GM18498 (cell line): ENCODE measurements at regions not wholly inside any gene's neighbourhood (a gene's known extent, or its start where the extent isn't known, plus 50 kb on each side); places are given as distances from the start of the nearest gene placed in this dataset.
"Not testable (repeated sequence)": the region's sequence is repeated elsewhere in the genome, so short reads cannot be mapped to it uniquely, and the experiment has no call there.

ENCODE experiments used
- ATAC-seq: cut with Tn5 transposase; IDR thresholded peaks from one replicate; pipeline ENCODE4 v1.9.1; 2021; ENCODE audit warnings: mild to moderate bottlenecking, moderate library complexity; ENCODE audit not compliant: unreplicated experiment

DNA sequence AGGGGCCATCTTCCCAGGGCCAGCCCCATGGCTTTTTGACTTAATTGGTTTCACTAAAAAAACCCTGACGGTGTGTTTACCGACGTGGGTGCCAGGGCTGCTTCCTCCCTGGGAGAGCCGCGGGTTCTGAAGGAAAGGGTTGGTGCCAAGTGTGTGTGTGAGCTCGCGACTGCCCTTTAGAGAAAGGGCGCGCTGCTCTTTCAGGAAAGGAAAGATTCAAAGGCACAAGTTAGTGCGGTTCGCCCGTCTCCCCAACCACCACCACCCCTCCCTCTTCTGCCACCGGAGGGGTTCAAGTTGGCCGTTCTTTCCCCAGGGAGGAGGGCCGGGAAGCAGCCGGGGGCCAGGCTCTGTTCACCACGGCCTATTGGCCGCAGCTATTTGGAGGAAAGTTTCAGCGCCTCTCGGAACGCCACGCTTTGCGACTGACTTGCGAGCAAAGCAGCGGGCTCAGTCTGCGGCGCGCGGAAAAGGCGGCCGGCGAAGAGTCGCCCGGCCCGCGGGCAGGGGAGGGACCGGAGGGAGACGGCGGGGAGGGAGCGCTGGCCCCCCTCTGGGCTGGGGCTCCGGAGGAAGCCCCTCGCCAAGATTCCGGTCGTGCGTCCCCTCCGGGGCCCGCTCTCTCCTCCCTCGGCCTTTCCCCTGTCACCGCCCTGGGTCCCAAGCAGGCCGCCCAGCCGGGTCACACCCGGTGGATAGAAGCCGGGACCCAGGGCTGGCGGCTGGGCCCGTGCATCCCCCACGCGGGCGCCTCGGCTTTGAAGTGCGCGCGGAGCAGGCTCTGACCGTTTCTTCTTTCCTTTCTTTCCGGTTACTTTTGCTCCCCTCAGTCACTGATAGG, 165.9 kb upstream of the PPP1R3A start:
- no peak for ATAC-seq

DNA sequence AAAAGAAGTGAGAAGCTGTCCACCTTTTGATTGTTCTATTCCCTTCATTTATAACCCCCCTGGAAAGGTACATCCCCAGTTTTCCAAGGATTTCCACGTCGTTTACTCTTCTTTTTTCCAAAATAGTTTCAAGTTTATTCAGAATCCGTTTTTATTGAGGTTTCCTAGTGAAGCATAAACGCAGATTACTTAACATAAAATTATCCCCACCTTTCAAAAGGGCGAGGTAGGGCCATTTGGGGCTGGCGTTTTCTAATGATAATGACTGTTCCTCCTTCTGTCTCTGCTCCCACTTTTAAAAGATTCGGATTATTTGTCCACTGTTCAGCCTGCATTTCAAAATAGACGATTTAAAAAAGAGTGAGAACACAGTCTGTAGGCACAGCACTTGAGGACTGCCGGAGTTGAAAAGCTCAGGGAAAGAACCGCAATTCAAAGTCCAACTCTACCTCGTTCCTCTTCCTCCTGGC, 165.2 kb upstream of the PPP1R3A start:
- ATAC-seq: no peak

GRCh38 chr7:114083166-114084001, 164.6 kb upstream of the PPP1R3A start:
- no peak for ATAC-seq

- ATAC-seq: no peak
Observed at GRCh38 chr7:114082642-114083165, 163.9 kb upstream of the PPP1R3A start.

DNA sequence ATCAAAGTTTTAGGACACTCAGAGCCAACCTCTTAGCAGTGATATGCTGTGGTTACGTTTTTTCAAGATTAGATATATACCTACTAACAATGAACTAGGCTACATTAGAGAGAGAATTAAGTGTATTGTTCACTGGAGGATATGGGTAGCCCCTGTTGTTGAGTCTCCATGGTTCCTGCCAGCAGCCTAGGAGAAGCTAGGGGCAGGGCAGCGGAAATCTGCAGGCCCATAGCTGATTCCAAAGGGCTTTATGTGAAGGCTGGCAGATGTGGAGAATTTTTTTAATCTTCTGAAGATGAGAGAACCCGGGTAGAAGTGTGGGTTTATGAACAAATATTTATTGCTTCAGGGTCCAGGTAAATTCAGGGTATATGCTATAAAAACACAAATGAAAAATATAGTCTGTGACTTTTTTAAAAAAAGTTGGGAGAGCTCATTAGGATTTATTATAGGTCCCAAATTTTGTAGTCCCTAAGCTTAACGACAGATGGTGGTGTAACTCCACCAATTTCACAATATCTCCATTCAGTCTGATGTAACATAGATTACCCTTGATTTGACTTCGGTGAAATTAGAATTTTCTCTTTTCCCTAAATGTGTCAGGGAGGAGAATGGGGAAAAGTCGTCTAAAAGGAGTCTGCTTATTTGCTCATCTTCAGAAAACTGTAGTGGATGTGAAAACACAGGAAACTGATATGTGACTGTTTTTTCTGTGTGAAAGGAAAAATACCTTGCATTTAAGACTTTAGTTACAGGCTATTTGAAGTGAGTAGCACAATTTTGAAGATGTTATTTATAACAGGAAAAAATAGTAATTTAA, 163.0 kb upstream of the PPP1R3A start:
- no peak for ATAC-seq

- ATAC-seq: not testable (repeated sequence)
Observed at GRCh38 chr7:114077158-114077524, 158.3 kb upstream of the PPP1R3A start.

- ATAC-seq: not testable (repeated sequence)
Observed at GRCh38 chr7:114076392-114077157, 157.8 kb upstream of the PPP1R3A start.

DNA sequence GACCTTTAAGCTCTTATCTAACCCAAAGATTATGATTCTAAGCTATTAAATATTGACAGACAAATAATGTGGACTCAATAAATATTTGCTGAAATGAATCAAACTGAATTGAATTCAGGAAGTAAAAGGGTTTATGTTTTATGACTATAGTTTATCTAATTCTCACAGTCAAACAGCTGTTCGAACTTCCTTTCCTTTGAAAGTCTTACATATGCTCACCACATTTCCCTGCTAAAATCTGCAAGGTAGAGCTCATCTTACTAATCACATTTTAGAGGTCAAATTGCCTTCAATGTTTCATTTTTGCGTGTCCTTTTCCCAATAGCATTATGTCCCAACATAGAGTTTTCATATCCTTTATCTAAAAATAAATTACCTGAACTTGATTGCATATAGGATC, 154.9 kb upstream of the PPP1R3A start:
- no peak for ATAC-seq

GRCh38 chr7:114070246-114070645, 151.4 kb upstream of the PPP1R3A start:
- no peak for ATAC-seq

DNA sequence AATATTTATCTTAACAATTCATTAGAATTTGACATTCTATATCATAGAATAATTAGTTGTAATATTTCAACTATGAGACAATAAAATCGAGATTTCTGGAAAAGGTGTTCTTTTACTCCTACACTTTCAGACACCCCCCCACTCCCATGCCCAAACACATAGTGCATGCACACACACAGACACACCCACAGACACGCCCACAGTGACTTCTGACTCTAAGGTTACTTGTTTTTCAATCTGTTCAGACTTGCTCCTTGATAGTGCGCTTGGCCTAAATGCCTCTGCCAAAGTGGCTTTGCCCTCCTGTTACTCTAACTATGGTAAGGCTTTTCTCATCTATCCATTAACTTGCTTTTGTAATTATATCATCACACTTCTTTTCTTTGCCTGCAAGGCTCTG, 144.0 kb upstream of the PPP1R3A start:
- ATAC-seq: no peak

DNA sequence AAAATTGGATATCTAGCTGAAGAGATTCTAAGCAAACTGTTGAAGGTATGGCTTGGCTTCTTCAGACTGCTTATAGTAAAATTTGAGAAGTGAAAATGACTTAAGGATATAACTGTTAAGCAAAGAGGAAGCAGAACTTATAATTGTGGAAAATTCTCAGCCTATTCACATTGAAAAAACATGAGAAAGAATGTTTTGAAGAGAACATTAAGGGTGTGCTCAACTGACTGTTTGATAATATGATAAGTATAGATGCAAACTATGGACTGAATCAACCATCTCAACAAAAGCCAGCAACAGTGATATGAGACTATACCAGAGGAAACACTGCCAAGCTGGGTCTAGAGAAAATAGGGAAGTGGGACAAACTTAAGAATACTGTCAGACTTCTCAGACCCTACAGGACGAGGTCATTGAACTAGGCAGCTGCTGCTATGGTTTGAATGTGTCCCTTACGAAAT, 133.1 kb upstream of the PPP1R3A start:
- peak; percentile 90 for ATAC-seq

DNA sequence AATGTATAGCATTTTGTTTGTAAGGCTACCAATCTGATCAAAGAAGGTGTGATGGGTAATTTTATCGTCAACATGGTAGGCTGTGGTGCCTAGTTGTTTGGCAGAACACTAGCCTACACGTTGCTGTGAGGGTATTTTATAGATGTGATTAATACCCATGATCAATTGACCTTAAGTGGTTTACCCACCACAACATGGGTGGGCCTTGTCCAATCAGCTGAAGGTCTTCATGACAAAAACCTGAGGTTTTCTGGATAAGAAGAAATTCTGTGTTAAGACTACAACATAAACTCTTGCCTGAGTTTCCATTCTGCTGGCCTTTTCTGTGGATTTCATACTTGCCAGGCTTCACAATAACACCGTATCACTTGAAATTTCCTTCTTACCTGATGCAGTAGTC, 131.8 kb upstream of the PPP1R3A start:
- no peak for ATAC-seq

DNA sequence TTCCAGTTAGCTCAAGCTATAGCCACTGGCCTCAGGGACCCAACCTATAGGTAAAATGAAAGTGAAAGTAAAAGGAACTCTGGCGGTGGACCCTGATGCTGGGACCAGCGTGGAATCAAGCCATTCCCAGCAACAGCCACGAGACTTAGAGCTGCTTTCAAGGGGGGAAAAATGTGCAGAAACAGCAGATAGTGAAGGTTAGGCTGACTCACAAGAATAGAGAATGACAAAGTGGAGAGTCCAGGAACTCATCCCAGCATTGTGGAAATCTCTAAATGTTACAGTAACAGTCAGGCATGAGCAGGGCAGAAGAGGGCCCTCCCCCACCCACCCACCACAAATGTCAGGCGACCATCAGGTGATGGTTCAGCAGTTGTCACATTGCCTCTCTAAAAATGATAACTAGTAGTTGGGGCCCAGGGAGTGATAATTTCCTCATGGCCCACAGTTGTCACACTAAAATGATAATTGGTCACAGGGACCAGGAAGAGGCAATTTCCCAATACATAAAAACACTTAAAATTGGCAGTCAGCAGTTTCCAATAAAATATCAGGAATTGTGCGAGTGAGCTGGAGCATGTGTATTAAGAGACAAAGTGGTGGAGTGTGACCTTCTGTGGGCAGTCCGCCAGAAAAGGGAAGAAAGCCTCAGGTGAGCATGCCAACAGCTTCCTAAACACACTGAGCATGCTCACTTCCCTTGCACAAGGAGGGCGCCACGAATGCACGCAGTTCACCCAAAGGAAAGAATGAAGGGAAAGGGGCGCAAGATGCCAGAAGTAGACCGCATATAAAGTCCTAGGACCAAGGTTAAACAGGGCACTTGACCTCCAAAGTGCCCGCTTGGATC, 129.8 kb upstream of the PPP1R3A start:
- ATAC-seq: no peak

GRCh38 chr7:114047889-114048288, 129.1 kb upstream of the PPP1R3A start:
- no peak for ATAC-seq

- ATAC-seq: no peak
Observed at GRCh38 chr7:114033475-114033874, 114.7 kb upstream of the PPP1R3A start.

- peak; percentile 69 for ATAC-seq
Observed at GRCh38 chr7:114026486-114027089, 107.8 kb upstream of the PPP1R3A start.

- ATAC-seq: no peak
Observed at GRCh38 chr7:114021135-114021534, 102.3 kb upstream of the PPP1R3A start.

DNA sequence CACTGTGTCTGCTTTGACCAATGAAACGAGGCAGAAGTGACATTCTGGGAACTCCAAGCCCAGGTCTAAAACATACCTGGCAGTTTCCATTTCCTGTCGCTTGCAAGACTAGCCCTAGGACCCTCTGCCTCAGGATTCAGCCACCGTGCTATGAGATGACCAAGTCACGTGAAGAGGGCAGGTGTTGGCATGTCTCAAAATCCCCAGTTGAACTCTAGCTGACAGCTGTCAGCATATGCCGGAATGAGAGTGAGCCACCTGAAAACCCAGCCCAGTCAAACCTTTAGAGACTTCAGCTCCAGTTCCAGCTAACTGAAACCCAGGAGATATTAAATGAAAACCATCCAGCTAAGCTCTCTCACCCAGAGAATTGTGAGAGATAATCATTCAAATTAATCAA, 89.9 kb upstream of the PPP1R3A start:
- ATAC-seq: no peak

DNA sequence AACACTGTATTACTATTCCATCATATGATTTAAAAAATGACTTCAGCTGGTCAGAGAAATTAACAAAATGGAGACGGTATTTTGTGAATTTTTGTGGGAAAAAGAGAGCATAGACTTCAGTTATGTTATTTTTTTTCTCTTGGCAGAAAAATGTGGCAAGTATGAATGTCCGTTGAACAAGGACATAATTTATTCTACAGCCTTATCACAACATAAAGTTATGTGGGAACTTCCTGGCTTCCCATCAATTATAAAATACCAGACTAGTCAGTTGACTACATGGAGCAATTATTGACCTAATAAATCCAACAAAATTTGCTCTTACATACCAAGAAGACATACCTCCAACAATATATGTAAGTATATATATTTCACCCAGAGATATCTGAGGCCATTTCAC, 88.6 kb upstream of the PPP1R3A start:
- no peak for ATAC-seq
